Upper lobe of left lung (tissue), 6 donors: ENCODE measurements at regions not wholly inside any gene's neighbourhood (a gene's known extent, or its start where the extent isn't known, plus 50 kb on each side); places are given as distances from the start of the nearest gene placed in this dataset.

Experiments
- ATAC-seq, 2 donors: fragments of 200-7000 bp; cut with Tn5 transposase; one replicate each; pipeline ENCODE4 v1.9.1; 2022; ENCODE audit warnings: mild to moderate bottlenecking in 2 of 2, moderate library complexity in 2 of 2; ENCODE audit not compliant: low FRiP score in 2 of 2
- DNase-seq, 2 donors: peaks; one replicate each; pipeline ENCODE4 v3.0.0-alpha.2; 2019 to 2020
- H3K27ac ChIP-seq, 4 donors: fragments of 200-600 bp; sonication (generic); one replicate each; pipeline ENCODE4 v1.5.1; 2016 to 2019
- H3K27me3 ChIP-seq, 4 donors: fragments of 200-600 bp; sonication (generic); one replicate each; pipeline ENCODE4 v1.5.1; 2017 to 2019
- H3K36me3 ChIP-seq, 4 donors: fragments of 200-600 bp; sonication (generic); one replicate each; pipeline ENCODE4 v1.5.1; 2016 to 2019
- H3K4me1 ChIP-seq, 4 donors: fragments of 200-600 bp; sonication (generic); one replicate each; pipeline ENCODE4 v1.5.1; 2018 to 2019
- H3K4me3 ChIP-seq, 4 donors: fragments of 200-600 bp; sonication (generic); one replicate each; pipeline ENCODE4 v1.5.1; 2017 to 2019; ENCODE audit warnings: mild to moderate bottlenecking in 2 of 4, moderate library complexity in 1 of 4
- H3K9me3 ChIP-seq, 4 donors: fragments of 200-600 bp; sonication (generic); one replicate each; pipeline ENCODE4 v1.5.1; 2018 to 2019
- EP300 ChIP-seq, 4 donors: sonication (generic); formaldehyde crosslinking; IDR thresholded peaks; one replicate each; pipeline ENCODE4 v1.5.1; 2017; ENCODE audit warnings: antibody characterized with exemption in 4 of 4, control low read depth in 2 of 4
- POLR2A ChIP-seq, 4 donors: fragments of 450-650 bp; IDR thresholded peaks; one replicate each; pipeline ENCODE4 v1.5.1; 2016 to 2017; ENCODE audit warnings: antibody characterized with exemption in 4 of 4, mild to moderate bottlenecking in 2 of 4
- POLR2AphosphoS5 ChIP-seq, 2 donors: sonication (generic); formaldehyde crosslinking; IDR thresholded peaks; one replicate each; pipeline ENCODE4 v1.5.1; 2017; ENCODE audit warnings: antibody characterized with exemption in 2 of 2
- WGBS, 2 donors: methylation state at CpG; one replicate each; pipeline ENCODE4 v1.1.5; 2017 to 2018; 5-methylcytosine and 5-hydroxymethylcytosine counted together
- TF ChIP-seq, protein P1 (sequence below), 6 experiments: fragments of 450-650 bp in 4 of 6; fragments of 200-600 bp in 2 of 6; sonication (generic) in 2 of 6; IDR thresholded peaks; one replicate each; pipeline ENCODE4 v1.5.1; 2016 to 2019; ENCODE audit warnings: antibody characterized with exemption in 6 of 6
- donor health status: DM: no; HTN: no; CAD: no; lungs with moderate emphysema.
- donor health status: DM: no; HTN: yes; CAD: no; lungs with severe emphysema.

GRCh38 chr4:153948041-153948440, 159.2 kb upstream of the SFRP2 start:
- 77 to 82% methylated on average over 1 of the region's 1 CpG for WGBS, 2 donors
- Histone ChIP-seq H3K36me3 (no peaks in the 10 kb centered on the region), H3K27ac (no peak overlapping the region), H3K4me3 (no peak overlapping the region), H3K9me3 (no peaks in the 10 kb centered on the region), H3K27me3 (no peaks in the 10 kb centered on the region), H3K4me1 (no peaks in the 10 kb centered on the region)
- DNase-seq (no peak), ATAC-seq (no peak)
- TF ChIP-seq POLR2A (IDR thresholded peaks at IDR 0.05) (no peak), EP300 (IDR thresholded peaks at IDR 0.05) (no peak), POLR2AphosphoS5 (IDR thresholded peaks at IDR 0.05) (no peak)
- TF ChIP-seq, protein P1, sequence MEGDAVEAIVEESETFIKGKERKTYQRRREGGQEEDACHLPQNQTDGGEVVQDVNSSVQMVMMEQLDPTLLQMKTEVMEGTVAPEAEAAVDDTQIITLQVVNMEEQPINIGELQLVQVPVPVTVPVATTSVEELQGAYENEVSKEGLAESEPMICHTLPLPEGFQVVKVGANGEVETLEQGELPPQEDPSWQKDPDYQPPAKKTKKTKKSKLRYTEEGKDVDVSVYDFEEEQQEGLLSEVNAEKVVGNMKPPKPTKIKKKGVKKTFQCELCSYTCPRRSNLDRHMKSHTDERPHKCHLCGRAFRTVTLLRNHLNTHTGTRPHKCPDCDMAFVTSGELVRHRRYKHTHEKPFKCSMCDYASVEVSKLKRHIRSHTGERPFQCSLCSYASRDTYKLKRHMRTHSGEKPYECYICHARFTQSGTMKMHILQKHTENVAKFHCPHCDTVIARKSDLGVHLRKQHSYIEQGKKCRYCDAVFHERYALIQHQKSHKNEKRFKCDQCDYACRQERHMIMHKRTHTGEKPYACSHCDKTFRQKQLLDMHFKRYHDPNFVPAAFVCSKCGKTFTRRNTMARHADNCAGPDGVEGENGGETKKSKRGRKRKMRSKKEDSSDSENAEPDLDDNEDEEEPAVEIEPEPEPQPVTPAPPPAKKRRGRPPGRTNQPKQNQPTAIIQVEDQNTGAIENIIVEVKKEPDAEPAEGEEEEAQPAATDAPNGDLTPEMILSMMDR (IDR thresholded peaks at IDR 0.05) = no peak

GRCh38 chr4:153947124-153947523, 158.2 kb upstream of the SFRP2 start:
- ATAC-seq (no peak), DNase-seq (no peak)
- Histone ChIP-seq H3K4me1 (no peaks in the 10 kb centered on the region), H3K4me3 (no peak overlapping the region), H3K9me3 (no peaks in the 10 kb centered on the region), H3K27ac (no peak overlapping the region), H3K27me3 (no peaks in the 10 kb centered on the region), H3K36me3 (no peaks in the 10 kb centered on the region)
- 79 to 86% methylated on average over 1 of the region's 1 CpG for WGBS, 2 donors
- TF ChIP-seq EP300 (IDR thresholded peaks at IDR 0.05) (no peak), POLR2AphosphoS5 (IDR thresholded peaks at IDR 0.05) (no peak), POLR2A (IDR thresholded peaks at IDR 0.05) (no peak)
- TF ChIP-seq, protein P1 (IDR thresholded peaks at IDR 0.05) = no peak

DNA sequence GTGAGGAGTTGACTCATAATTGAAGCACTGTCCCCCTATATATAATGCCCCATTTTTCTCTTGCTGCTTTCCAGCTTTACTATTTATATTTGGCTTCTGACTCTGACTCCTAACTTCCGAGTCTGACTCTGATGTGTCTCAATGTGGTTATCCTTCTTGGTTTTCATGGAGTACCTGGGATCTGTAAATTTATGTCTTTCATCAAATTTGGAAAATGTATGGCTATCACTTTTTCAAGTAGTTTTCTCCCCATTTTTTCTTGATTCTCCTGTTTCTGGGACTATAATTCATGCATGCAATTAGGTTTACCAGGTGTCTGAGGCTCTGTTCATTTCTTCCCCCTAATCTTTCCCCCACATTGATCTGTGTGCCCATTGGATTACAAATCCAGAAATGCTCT, 156.8 kb upstream of the SFRP2 start:
- no peak for DNase-seq

DNA sequence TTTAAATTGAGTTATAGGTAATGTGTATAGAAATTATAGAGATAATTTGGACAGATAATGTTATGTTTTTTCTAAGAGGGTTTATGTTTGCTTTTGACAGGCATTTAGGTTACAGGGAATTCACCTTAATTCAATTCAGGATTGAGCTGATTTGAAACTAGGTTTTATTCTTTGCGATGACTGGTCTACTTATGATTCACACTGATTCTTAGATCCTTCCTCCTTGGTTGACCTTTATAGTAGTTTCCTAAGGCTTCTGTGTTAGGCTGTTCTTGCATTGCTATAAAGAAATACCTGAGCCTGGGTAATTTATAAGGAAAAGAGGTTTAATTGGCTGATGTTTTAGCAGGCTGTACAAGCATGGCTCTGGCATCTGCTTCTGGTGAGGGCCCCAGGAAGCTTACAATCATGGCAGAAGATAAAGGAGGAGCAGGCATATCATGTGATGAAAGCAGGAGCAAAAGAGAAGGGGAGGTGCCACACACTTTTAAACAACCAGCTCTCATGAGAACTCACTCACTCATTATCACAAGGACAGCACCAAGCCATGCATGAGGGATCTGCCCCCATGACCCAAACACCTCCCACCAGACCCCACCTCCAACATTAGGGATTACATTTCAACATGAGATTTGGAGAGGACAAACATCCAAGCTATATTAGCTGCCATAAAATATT, 155.0 kb upstream of the SFRP2 start:
- no peak for TF ChIP-seq POLR2AphosphoS5 (IDR thresholded peaks at IDR 0.05)
- no peak for TF ChIP-seq POLR2A (IDR thresholded peaks at IDR 0.05)
- TF ChIP-seq, protein P1 (IDR thresholded peaks at IDR 0.05) = no peak
- no peak for TF ChIP-seq EP300 (IDR thresholded peaks at IDR 0.05)
- no peak for ATAC-seq
- Histone ChIP-seq H3K9me3 (no peaks in the 10 kb centered on the region), H3K36me3 (no peaks in the 10 kb centered on the region), H3K4me3 (no peak overlapping the region), H3K4me1 (no peaks in the 10 kb centered on the region), H3K27ac (no peak overlapping the region), H3K27me3 (no peaks in the 10 kb centered on the region)
- WGBS, 2 donors = 86 to 90% methylated on average over 1 of the region's 1 CpG
- no peak for DNase-seq

More for the DNA sequence above, 156.8 kb upstream of the SFRP2 start:
- 85 to 94% methylated on average over 1 of the region's 1 CpG for WGBS, 2 donors
- H3K27ac ChIP-seq = no peak overlapping the region
- no peaks in the 10 kb centered on the region for H3K9me3 ChIP-seq
- no peak overlapping the region for H3K4me3 ChIP-seq
- no peaks in the 10 kb centered on the region for H3K4me1 ChIP-seq
- no peaks in the 10 kb centered on the region for H3K36me3 ChIP-seq
- TF ChIP-seq POLR2A (IDR thresholded peaks at IDR 0.05) (no peak), POLR2AphosphoS5 (IDR thresholded peaks at IDR 0.05) (no peak), EP300 (IDR thresholded peaks at IDR 0.05) (no peak)
- TF ChIP-seq, protein P1 (IDR thresholded peaks at IDR 0.05) = no peak
- H3K27me3 ChIP-seq = no peaks in the 10 kb centered on the region
- ATAC-seq = no peak

DNA sequence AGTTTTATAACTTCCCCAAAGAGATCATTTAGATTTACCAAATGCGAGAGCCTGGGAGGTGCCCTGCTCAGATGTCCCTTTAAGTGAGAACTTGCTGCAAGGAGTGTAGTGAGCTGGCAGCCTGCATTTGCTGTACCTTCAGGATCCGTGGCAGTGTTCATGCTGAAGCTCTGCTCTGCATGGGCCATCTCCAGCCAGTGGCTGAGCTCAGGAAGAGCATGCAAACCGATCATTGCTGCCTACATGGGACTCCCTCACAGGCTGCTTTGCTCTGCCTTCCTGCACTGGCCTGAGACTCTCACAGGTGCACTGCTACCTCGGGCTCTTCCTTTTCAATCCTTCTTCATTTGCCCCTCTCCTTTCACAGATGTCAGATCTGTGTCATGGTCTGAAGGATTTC, 152.0 kb upstream of the SFRP2 start:
- Histone ChIP-seq H3K9me3 (no peaks in the 10 kb centered on the region), H3K36me3 (no peaks in the 10 kb centered on the region), H3K4me1 (no peaks in the 10 kb centered on the region), H3K27ac (no peak overlapping the region), H3K27me3 (no peaks in the 10 kb centered on the region), H3K4me3 (no peak overlapping the region)
- 57 to 63% methylated on average over 4 of the region's 4 CpGs for WGBS, 2 donors
- ATAC-seq = no peak
- TF ChIP-seq, protein P1 (IDR thresholded peaks at IDR 0.05) = no peak
- TF ChIP-seq POLR2AphosphoS5 (IDR thresholded peaks at IDR 0.05) (no peak), EP300 (IDR thresholded peaks at IDR 0.05) (no peak), POLR2A (IDR thresholded peaks at IDR 0.05) (no peak)
- no peak for DNase-seq
